HL-60 (cell line): ENCODE measurements at regions not wholly inside any gene's neighbourhood (a gene's known extent, or its start where the extent isn't known, plus 50 kb on each side); places are given as distances from the start of the nearest gene placed in this dataset.

Source experiments
- DNase-seq, 2 experiments: peaks; one replicate each; pipeline ENCODE4 v3.0.0-alpha.2; 2010 to 2020; ENCODE audit warnings: low read depth in 1 of 2, low spot score in 1 of 2
- H3K27ac ChIP-seq: fragments of 250-450 bp; sonication (Bioruptor Pico); replicated peaks from 2 replicates; pipeline ENCODE4 v1.5.1; 2020; ENCODE audit warnings: mild to moderate bottlenecking, moderate library complexity
- H3K27me3 ChIP-seq: fragments of 250-450 bp; sonication (Bioruptor Pico); 2 replicates; pipeline ENCODE4 v1.5.1; 2021; ENCODE audit warnings: mild to moderate bottlenecking, moderate library complexity; ENCODE audit not compliant: insufficient read depth, poor library complexity, severe bottlenecking
- H3K4me3 ChIP-seq: replicated peaks from 2 replicates; pipeline ENCODE4 v1.5.1; 2011; ENCODE audit warnings: mild to moderate bottlenecking, control low read depth, low read length; ENCODE audit not compliant: insufficient read depth
- CTCF ChIP-seq: IDR thresholded peaks from one replicate; pipeline ENCODE4 v1.5.1; 2011; ENCODE audit warnings: low read length, control low read depth, inconsistent platforms; ENCODE audit not compliant: insufficient read depth
- GABPA ChIP-seq: IDR thresholded peaks from 2 replicates; pipeline ENCODE4 v1.6.1; 2012; ENCODE audit warnings: low read depth
- POLR2AphosphoS5 ChIP-seq: IDR thresholded peaks from 2 replicates; pipeline ENCODE4 v1.6.1; 2012; ENCODE audit warnings: low read depth
- REST ChIP-seq: IDR thresholded peaks from 2 replicates; pipeline ENCODE4 v1.6.1; 2012; ENCODE audit warnings: low read depth; ENCODE audit not compliant: insufficient replicate concordance
- SPI1 ChIP-seq: IDR thresholded peaks from 2 replicates; pipeline ENCODE4 v1.6.1; 2012; ENCODE audit warnings: low read depth, mild to moderate bottlenecking, borderline replicate concordance

- no peak overlapping the region for H3K27ac ChIP-seq
- H3K27me3 ChIP-seq = peaks cover 2% of the 10 kb centered on the region
- no peak for DNase-seq
- no peak overlapping the region for H3K4me3 ChIP-seq
- TF ChIP-seq GABPA (no peak), SPI1 (no peak), REST (no peak), CTCF (no peak), POLR2AphosphoS5 (no peak)
Measured at GRCh38 chr12:47422611-47423010, 283.2 kb downstream of the RPAP3 start.

GRCh38 chr12:47419497-47419896 lies 286.3 kb downstream of the RPAP3 start:
- Histone ChIP-seq H3K27me3 (peaks cover 2% of the 10 kb centered on the region), H3K4me3 (no peak overlapping the region), H3K27ac (no peak overlapping the region)
- TF ChIP-seq SPI1 = no peak
- TF ChIP-seq POLR2AphosphoS5 = no peak
- no peak for TF ChIP-seq GABPA
- DNase-seq = no peak

- H3K27ac ChIP-seq = no peak overlapping the region
- no peak for DNase-seq
- H3K4me3 ChIP-seq = no peak overlapping the region
- TF ChIP-seq POLR2AphosphoS5 (no peak), CTCF (no peak), GABPA (no peak), REST (no peak), SPI1 (no peak)
- H3K27me3 ChIP-seq = peaks cover 2% of the 10 kb centered on the region
Measured at GRCh38 chr12:47417955-47418354, 287.9 kb downstream of the RPAP3 start.

- TF ChIP-seq CTCF (no peak), GABPA (no peak), POLR2AphosphoS5 (no peak), REST (no peak), SPI1 (no peak)
- Histone ChIP-seq H3K4me3 (no peak overlapping the region), H3K27me3 (peaks cover 2% of the 10 kb centered on the region), H3K27ac (no peak overlapping the region)
- no peak for DNase-seq
Measured at GRCh38 chr12:47417121-47417520, 288.7 kb downstream of the RPAP3 start.
